HG03432 (cell line): ENCODE measurements at regions not wholly inside any gene's neighbourhood (a gene's known extent, or its start where the extent isn't known, plus 50 kb on each side); places are given as distances from the start of the nearest gene placed in this dataset.

ENCODE experiments used
- ATAC-seq: cut with Tn5 transposase; IDR thresholded peaks from one replicate; pipeline ENCODE4 v1.9.1; 2021; ENCODE audit warnings: mild to moderate bottlenecking, moderate library complexity; ENCODE audit not compliant: unreplicated experiment

GRCh38 chr2:40507432-40507831 lies 55.5 kb upstream of the SLC8A1 start:
- ATAC-seq, result peak; percentile 86

- ATAC-seq, result no peak
These were observed 58.4 kb upstream of the SLC8A1 start for GRCh38 chr2:40510304-40510703.

GRCh38 chr2:40511661-40512213 lies 59.8 kb upstream of the SLC8A1 start:
- no peak for ATAC-seq

GRCh38 chr2:40512256-40512655 lies 60.4 kb upstream of the SLC8A1 start:
- ATAC-seq, result no peak

GRCh38 chr2:40513201-40513600 lies 61.3 kb upstream of the SLC8A1 start:
- ATAC-seq, result no peak

GRCh38 chr2:40516604-40517003 lies 64.7 kb upstream of the SLC8A1 start:
- no peak for ATAC-seq

- ATAC-seq, result no peak
These were observed 76.7 kb upstream of the SLC8A1 start for GRCh38 chr2:40528564-40528963.

- no peak for ATAC-seq
These were observed 79.5 kb upstream of the SLC8A1 start for GRCh38 chr2:40531359-40531758.

- ATAC-seq, result no peak
These were observed 82.6 kb upstream of the SLC8A1 start for GRCh38 chr2:40534528-40534927.

- no peak for ATAC-seq
These were observed 84.1 kb upstream of the SLC8A1 start for GRCh38 chr2:40535972-40536371.

- no peak for ATAC-seq
These were observed 88.1 kb upstream of the SLC8A1 start for GRCh38 chr2:40540026-40540425.

- ATAC-seq, result no peak
These were observed 91.5 kb upstream of the SLC8A1 start for GRCh38 chr2:40543381-40543780.

GRCh38 chr2:40544072-40544471 lies 92.2 kb upstream of the SLC8A1 start:
- no peak for ATAC-seq

- no peak for ATAC-seq
These were observed 93.8 kb upstream of the SLC8A1 start for GRCh38 chr2:40545645-40546044.

GRCh38 chr2:40546439-40547191 lies 94.7 kb upstream of the SLC8A1 start:
- no peak for ATAC-seq

GRCh38 chr2:40548521-40548920 lies 96.6 kb upstream of the SLC8A1 start:
- ATAC-seq, result no peak

GRCh38 chr2:40550085-40550484 lies 98.2 kb upstream of the SLC8A1 start:
- ATAC-seq, result no peak

GRCh38 chr2:40551081-40551480 lies 99.2 kb upstream of the SLC8A1 start:
- ATAC-seq, result no peak

GRCh38 chr2:40554665-40555294 lies 102.9 kb upstream of the SLC8A1 start:
- ATAC-seq, result peak; percentile 91

- ATAC-seq, result no peak
These were observed 104.4 kb upstream of the SLC8A1 start for GRCh38 chr2:40556293-40556692.

GRCh38 chr2:40556739-40557138 lies 104.8 kb upstream of the SLC8A1 start:
- no peak for ATAC-seq

- ATAC-seq, result no peak
These were observed 106.9 kb upstream of the SLC8A1 start for GRCh38 chr2:40558761-40559160.
